ENCODE measurements at regions not wholly inside any gene's neighbourhood (a gene's known extent, or its start where the extent isn't known, plus 50 kb on each side); places are given as distances from the start of the nearest gene placed in this dataset.
"Not testable (repeated sequence)": the region's sequence is repeated elsewhere in the genome, so short reads cannot be mapped to it uniquely, and the experiment has no call there.

- no peak for DNase-seq (ENCODE audit: low read depth in 2 of 2)
These were observed 1536.2 kb downstream of the EFNA5 start for GRCh38 chr5:106134549-106134948.

- no peak for DNase-seq (ENCODE audit: low read depth in 2 of 2)
These were observed 1542.8 kb downstream of the EFNA5 start for GRCh38 chr5:106127985-106128384.

- DNase-seq (ENCODE audit: low read depth in 2 of 2) = no peak
These were observed 1543.4 kb downstream of the EFNA5 start for GRCh38 chr5:106127341-106127781.

GRCh38 chr5:106121972-106122605 lies 1548.6 kb downstream of the EFNA5 start:
- no peak for DNase-seq (ENCODE audit: low read depth in 2 of 2)

- no peak for DNase-seq (ENCODE audit: low read depth in 2 of 2)
These were observed 1554.1 kb downstream of the EFNA5 start for GRCh38 chr5:106116682-106117081.

GRCh38 chr5:106113922-106114321 lies 1556.8 kb downstream of the EFNA5 start:
- DNase-seq (ENCODE audit: low read depth in 2 of 2) = no peak

- DNase-seq (ENCODE audit: low read depth in 2 of 2) = no peak
These were observed 1564.4 kb downstream of the EFNA5 start for GRCh38 chr5:106106384-106106783.

- no peak for DNase-seq (ENCODE audit: low read depth in 2 of 2)
These were observed 1573.4 kb downstream of the EFNA5 start for GRCh38 chr5:106097340-106097739.

GRCh38 chr5:106094839-106095238 lies 1575.9 kb downstream of the EFNA5 start:
- no peak for DNase-seq (ENCODE audit: low read depth in 2 of 2)

GRCh38 chr5:106094204-106094607 lies 1576.5 kb downstream of the EFNA5 start:
- DNase-seq (ENCODE audit: low read depth in 2 of 2) = no peak

- no peak for DNase-seq (ENCODE audit: low read depth in 2 of 2)
These were observed 1577.6 kb downstream of the EFNA5 start for GRCh38 chr5:106093134-106093533.

- DNase-seq (ENCODE audit: low read depth in 2 of 2) = no peak
These were observed 1578.3 kb downstream of the EFNA5 start for GRCh38 chr5:106092455-106092854.

- no peak for DNase-seq (ENCODE audit: low read depth in 2 of 2)
These were observed 1581.7 kb downstream of the EFNA5 start for GRCh38 chr5:106089073-106089472.

- DNase-seq (ENCODE audit: low read depth in 2 of 2) = no peak
These were observed 1582.3 kb downstream of the EFNA5 start for GRCh38 chr5:106088462-106088861.

GRCh38 chr5:106086352-106086751 lies 1584.4 kb downstream of the EFNA5 start:
- no peak for DNase-seq (ENCODE audit: low read depth in 2 of 2)

GRCh38 chr5:106085556-106085955 lies 1585.2 kb downstream of the EFNA5 start:
- no peak for DNase-seq (ENCODE audit: low read depth in 2 of 2)

GRCh38 chr5:106085136-106085535 lies 1585.6 kb downstream of the EFNA5 start:
- no peak for DNase-seq (ENCODE audit: low read depth in 2 of 2)

GRCh38 chr5:106080535-106080934 lies 1590.2 kb downstream of the EFNA5 start:
- DNase-seq (ENCODE audit: low read depth in 2 of 2) = no peak

GRCh38 chr5:106076655-106077054 lies 1594.1 kb downstream of the EFNA5 start:
- no peak for DNase-seq (ENCODE audit: low read depth in 2 of 2)

- no peak for DNase-seq (ENCODE audit: low read depth in 2 of 2)
These were observed 1598.5 kb downstream of the EFNA5 start for GRCh38 chr5:106072208-106072607.

- DNase-seq (ENCODE audit: low read depth in 2 of 2) = no peak
These were observed 1623.4 kb downstream of the EFNA5 start for GRCh38 chr5:106047341-106047740.

- DNase-seq (ENCODE audit: low read depth in 2 of 2) = not testable (repeated sequence)
These were observed 1638.7 kb downstream of the EFNA5 start for GRCh38 chr5:106032069-106032468.

GRCh38 chr5:106028314-106028713 lies 1642.4 kb downstream of the EFNA5 start:
- DNase-seq (ENCODE audit: low read depth in 2 of 2) = no peak

- DNase-seq (ENCODE audit: low read depth in 2 of 2) = no peak
These were observed 1649.8 kb downstream of the EFNA5 start for GRCh38 chr5:106020894-106021293.
